Mucosa of rectum (tissue), 2 donors: ENCODE measurements at regions not wholly inside any gene's neighbourhood (a gene's known extent, or its start where the extent isn't known, plus 50 kb on each side); places are given as distances from the start of the nearest gene placed in this dataset.

ENCODE experiments used
- H3K27ac ChIP-seq, 2 donors: one replicate each; pipeline ENCODE4 v1.7.0; 2013; ENCODE audit warnings: inconsistent platforms in 2 of 2, low read depth in 2 of 2, low read length in 2 of 2
- H3K27me3 ChIP-seq, 2 donors: one replicate each; pipeline ENCODE4 v1.7.0; 2013; ENCODE audit warnings: low read length in 2 of 2; ENCODE audit not compliant: control insufficient read depth in 2 of 2, insufficient read depth in 2 of 2
- H3K36me3 ChIP-seq, 2 donors: one replicate each; pipeline ENCODE4 v1.7.0; 2013; ENCODE audit warnings: low read length in 2 of 2; ENCODE audit not compliant: control insufficient read depth in 2 of 2, insufficient read depth in 2 of 2
- H3K4me1 ChIP-seq, 2 donors: one replicate each; pipeline ENCODE4 v1.7.0; 2013; ENCODE audit warnings: low read length in 2 of 2, mild to moderate bottlenecking in 1 of 2; ENCODE audit not compliant: control insufficient read depth in 2 of 2, insufficient read depth in 2 of 2
- H3K4me3 ChIP-seq, 2 donors: one replicate each; pipeline ENCODE4 v1.7.0; 2013; ENCODE audit warnings: low read length in 2 of 2
- H3K9ac ChIP-seq, 2 donors: one replicate each; pipeline ENCODE4 v1.7.0; 2013; ENCODE audit warnings: low read length in 2 of 2, low read depth in 1 of 2, mild to moderate bottlenecking in 1 of 2
- H3K9me3 ChIP-seq, 2 donors: one replicate each; pipeline ENCODE4 v1.7.0; 2013; ENCODE audit warnings: low read length in 2 of 2; ENCODE audit not compliant: control insufficient read depth in 2 of 2
- donor health status: healthy.
- donor health status: Normal muscosa, but diverticular disease.

DNA sequence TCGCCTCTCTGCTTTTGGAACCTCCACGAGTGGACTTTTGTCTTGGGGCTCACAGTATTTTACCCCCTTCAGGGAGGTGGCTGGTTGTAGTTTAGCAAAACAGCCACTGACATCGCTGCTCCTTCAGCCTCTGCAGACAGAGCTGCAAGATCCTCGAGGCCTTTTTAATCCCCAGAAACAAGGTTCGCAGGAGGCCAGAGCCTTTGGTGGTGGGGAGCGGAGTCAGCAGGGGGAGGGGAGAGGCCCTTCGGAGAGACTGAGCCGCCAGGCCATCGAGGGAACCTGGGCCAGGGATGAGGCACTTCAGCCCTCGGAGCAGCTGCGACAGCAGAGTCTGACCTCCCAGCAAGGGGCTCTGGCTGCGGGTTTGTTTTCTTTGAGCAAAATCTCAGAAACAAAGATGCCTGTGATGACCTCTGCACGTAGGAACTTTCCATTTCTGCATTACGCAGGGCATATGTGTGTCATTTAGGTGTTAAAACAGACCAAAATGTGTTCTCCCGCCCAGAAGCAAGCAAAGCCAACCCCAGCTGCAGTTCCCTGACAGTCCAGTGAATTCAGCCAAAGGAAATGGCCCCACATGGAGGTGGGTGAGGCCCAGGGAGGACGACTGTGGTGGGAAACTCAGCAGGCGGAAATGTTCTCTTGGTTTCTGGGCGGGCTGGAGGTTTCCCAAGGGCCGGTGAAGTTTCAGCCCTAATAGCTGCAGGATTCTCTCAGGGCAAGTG, 171.2 kb upstream of the SULF2 start:
- Histone ChIP-seq H3K9ac (no peak overlapping the region), H3K9me3 (no peaks in the 10 kb centered on the region), H3K4me1 (no peaks in the 10 kb centered on the region), H3K27ac (no peak overlapping the region), H3K36me3 (no peaks in the 10 kb centered on the region), H3K4me3 (no peak overlapping the region), H3K27me3 (peaks cover 0 to 3% of the 10 kb centered on the region in 2 donors)

DNA sequence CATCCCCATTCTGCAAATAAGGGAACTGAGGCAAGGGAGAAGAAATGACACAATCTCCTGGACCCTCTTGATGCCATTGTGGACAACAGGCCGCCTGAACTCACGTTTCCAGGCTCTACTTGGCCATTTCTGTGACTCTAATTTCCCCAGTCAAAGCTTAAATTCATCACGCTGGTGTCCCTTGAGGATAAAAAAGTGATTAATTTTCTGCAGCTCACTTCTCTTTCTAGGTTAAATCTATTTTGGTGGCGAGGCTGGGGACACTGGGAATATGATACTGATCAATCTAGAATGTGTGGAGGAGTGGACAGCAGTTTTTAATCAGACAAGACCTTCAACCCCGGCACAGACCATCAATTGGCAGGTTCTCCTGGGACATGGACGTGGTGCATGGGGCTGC, 168.2 kb upstream of the SULF2 start:
- H3K4me3 ChIP-seq: no peak overlapping the region
- no peak overlapping the region for H3K27ac ChIP-seq
- H3K36me3 ChIP-seq: no peaks in the 10 kb centered on the region
- H3K9ac ChIP-seq: no peak overlapping the region
- H3K4me1 ChIP-seq: no peaks in the 10 kb centered on the region
- H3K27me3 ChIP-seq: peaks cover 0 to 3% of the 10 kb centered on the region in 2 donors
- no peaks in the 10 kb centered on the region for H3K9me3 ChIP-seq

DNA sequence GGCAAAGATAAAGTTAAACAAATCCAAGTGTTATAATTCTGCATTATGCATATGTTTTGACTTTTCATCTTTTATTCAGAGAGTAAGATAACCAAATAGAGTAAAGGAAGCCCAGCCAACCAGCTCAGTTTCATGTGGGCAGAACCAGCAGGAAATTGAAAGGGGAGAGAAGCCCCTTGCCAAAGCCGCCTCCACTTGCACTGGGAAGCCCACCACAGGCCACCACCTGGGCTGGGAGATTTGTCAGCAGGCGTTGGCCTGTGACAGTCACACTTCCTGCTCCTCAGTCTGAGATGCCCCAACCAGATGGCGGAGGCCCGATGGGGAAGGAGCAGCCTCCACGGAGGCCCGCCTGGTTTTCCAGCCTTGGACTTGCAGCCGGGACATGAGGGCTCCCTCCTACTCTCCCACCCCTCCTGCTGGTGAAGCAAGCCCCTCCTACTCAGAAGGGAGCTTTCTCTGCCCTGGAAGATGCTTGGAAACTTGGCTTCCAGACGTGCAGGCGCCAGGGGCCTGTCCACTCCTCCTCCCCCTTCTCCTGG, 166.8 kb upstream of the SULF2 start:
- H3K4me1 ChIP-seq: no peaks in the 10 kb centered on the region
- H3K36me3 ChIP-seq: no peaks in the 10 kb centered on the region
- H3K9me3 ChIP-seq: no peaks in the 10 kb centered on the region
- no peak overlapping the region for H3K9ac ChIP-seq
- peaks cover 0 to 3% of the 10 kb centered on the region in 2 donors for H3K27me3 ChIP-seq
- H3K27ac ChIP-seq: no peak overlapping the region
- no peak overlapping the region for H3K4me3 ChIP-seq

DNA sequence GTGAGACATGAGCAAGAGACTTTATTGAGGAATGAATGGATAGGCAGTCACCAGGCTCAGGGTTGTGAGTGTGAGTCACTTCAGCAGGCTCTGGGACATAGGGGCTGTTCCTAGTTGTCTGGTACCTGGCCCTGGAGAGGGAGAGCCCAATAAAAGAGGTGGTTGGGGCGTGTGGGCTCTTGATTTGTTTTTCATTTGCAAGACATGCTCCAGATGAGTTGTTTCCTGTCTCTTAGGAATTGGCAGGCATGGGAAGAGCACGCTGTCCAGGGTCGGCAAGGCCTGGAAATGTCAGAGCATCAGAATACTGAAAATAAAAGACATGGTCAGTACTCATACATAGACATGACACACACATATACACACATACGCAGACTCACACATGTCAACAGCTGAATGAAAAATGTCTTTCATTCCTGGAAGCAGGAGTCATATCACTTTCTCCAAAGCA, 166.3 kb upstream of the SULF2 start:
- no peaks in the 10 kb centered on the region for H3K9me3 ChIP-seq
- no peak overlapping the region for H3K4me3 ChIP-seq
- no peaks in the 10 kb centered on the region for H3K4me1 ChIP-seq
- H3K36me3 ChIP-seq: no peaks in the 10 kb centered on the region
- peaks cover 0 to 3% of the 10 kb centered on the region in 2 donors for H3K27me3 ChIP-seq
- no peak overlapping the region for H3K9ac ChIP-seq
- H3K27ac ChIP-seq: no peak overlapping the region

DNA sequence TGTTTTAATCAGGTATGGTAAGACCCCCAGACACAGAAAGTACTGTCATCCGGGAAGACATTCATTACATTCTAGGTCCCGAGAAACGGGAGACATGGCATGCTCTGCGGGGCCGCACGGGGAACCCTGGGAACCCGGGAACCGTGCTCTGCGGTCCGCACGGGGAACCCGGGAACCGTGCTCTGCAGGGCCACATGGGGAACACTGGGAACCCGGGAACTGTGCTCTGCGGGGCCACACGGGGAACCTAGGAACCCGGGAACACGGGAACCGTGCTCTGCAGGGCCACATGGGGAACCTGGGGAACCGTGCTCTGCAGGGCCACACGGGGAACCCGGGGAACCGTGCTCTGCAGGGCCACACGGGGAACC, 165.6 kb upstream of the SULF2 start:
- Histone ChIP-seq H3K36me3 (no peaks in the 10 kb centered on the region), H3K27ac (no peak overlapping the region), H3K27me3 (peaks cover 0 to 3% of the 10 kb centered on the region in 2 donors), H3K4me3 (no peak overlapping the region), H3K9ac (no peak overlapping the region), H3K4me1 (no peaks in the 10 kb centered on the region), H3K9me3 (no peaks in the 10 kb centered on the region)

DNA sequence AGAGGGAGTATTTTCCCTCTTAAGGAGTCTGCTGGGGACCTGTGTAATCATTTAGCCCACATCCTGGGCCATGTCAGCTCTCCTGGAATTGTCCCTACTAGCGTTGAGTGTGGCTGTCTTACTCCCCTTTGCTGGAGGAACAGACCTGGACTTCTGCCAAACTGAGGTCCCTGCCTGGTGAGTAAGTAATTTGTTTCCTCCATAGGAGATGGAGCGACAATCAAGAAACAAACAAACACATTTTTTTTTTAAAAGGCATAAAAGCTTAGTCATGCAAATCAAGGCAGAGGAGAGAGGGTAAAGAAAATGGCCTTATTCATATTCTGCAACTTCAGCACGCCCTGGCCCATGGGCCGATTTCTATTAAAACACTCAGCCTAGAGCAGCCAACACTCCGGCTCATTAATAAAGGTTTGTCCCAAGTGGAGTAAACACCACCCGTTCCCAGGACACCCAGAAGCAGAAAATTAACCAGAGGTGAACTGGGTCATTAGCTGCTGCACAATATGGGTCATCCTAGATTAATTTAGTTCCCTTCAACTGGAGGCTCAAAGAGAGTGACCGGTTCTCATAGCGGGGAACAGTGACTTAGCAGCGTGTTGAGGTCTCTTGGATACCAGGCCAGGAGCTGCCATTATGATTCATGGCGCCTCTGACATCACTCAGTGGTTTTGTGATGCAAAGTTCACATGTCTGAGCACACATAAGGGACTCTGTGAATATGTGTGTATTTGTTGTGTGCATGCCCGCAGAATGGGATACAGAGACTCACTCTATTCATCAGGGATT, 165.0 kb upstream of the SULF2 start:
- H3K27me3 ChIP-seq: peaks cover 0 to 3% of the 10 kb centered on the region in 2 donors
- H3K27ac ChIP-seq: no peak overlapping the region
- no peak overlapping the region for H3K4me3 ChIP-seq
- H3K9me3 ChIP-seq: no peaks in the 10 kb centered on the region
- no peaks in the 10 kb centered on the region for H3K36me3 ChIP-seq
- no peaks in the 10 kb centered on the region for H3K4me1 ChIP-seq
- H3K9ac ChIP-seq: no peak overlapping the region

DNA sequence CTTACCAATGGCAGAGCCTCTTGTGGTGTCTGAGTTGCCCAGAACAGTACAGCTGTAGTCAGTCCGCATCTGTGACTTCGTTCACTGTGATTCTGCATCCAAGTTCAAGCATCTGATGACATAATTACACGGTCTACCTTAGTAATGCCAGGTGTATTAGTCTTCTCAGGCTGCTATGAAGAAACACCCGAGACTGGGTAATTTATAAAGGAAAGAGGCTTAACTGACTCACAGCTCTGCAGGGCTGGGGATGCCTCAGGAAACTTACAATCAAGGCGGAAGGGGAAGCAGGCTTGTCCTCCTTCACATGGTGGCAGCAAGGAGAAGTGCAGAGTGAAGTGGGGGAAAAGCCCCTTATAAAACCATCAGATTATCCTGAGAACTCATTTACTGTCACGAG, 163.9 kb upstream of the SULF2 start:
- H3K27me3 ChIP-seq: no peaks in the 10 kb centered on the region
- no peaks in the 10 kb centered on the region for H3K36me3 ChIP-seq
- no peaks in the 10 kb centered on the region for H3K9me3 ChIP-seq
- H3K4me3 ChIP-seq: no peak overlapping the region
- no peak overlapping the region for H3K9ac ChIP-seq
- no peaks in the 10 kb centered on the region for H3K4me1 ChIP-seq
- H3K27ac ChIP-seq: no peak overlapping the region

DNA sequence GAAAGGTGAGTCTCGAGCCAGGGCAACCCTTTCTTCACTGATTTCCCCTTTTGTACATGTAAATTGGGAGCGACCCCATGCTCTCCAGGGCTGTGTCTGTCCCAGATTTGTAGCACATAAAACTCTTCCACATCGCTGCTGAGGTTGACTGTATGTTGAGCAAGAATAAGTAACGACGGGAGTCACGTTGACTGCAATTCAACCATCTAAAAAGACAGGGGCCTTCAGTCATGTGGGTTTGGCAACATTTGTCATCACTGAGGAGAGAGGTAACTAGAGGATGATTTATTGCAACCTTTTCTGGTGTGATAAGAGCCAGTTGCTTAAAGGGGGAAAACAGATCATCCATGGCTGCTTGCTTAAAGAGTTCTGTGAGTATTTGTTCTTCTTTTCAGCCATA, 159.4 kb upstream of the SULF2 start:
- Histone ChIP-seq H3K4me3 (no peak overlapping the region), H3K36me3 (no peaks in the 10 kb centered on the region), H3K27ac (no peak overlapping the region), H3K4me1 (no peaks in the 10 kb centered on the region), H3K9ac (no peak overlapping the region), H3K27me3 (no peaks in the 10 kb centered on the region), H3K9me3 (no peaks in the 10 kb centered on the region)

DNA sequence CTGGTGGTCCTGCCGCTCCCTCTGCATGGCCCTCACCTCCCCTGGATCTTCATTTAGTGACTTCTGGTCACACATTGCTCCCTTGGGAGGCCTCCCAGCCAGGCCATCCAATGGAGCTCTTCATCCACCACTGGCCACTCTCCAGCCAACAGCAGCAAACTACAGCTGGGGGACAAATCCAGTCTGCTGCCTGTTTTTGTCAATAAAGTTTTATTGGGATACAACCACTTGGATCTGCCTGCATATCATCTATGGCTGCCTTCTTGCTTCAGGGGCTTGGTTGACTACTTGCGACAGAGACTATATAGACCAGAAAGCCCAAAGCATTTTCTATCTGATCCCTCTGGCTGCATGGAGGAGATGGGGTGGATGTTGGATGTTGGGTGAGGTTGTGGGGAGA, 156.6 kb upstream of the SULF2 start:
- Histone ChIP-seq H3K9me3 (no peaks in the 10 kb centered on the region), H3K36me3 (no peaks in the 10 kb centered on the region), H3K27me3 (no peaks in the 10 kb centered on the region), H3K4me3 (no peak overlapping the region), H3K9ac (no peak overlapping the region), H3K4me1 (no peaks in the 10 kb centered on the region), H3K27ac (no peak overlapping the region)

DNA sequence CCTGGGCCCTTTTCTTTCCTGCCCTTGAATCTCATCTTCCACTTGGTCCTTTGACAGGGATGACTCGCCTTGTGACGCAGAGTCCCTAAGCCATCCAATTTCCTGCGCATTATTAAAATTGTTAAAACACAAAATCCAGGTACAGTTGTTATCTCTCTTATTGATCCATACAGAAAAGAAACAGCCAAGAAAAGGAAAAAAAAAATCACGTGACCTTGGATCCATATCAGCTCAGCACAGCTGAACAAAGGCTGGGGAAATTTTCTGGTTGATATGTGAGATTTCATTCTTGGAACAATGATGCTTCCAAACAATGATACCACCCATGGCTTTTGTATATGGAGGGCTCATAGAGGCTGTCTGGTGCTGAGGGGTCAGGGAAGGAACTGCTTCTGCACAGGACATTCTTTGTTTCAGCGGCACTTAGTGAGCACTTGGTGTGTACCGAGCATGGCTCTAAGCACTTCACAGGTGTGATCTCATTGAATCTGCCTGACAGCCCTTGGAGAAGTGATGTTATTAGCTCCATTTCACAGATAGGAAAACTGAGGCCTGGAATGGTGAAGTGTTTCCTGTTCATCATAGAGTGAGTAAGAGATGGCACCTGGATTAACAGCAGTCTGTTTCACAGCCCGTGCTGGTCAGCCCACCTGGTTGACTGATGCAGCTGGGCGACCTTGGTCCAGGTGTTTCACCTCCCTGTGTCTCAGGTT, 155.0 kb upstream of the SULF2 start:
- Histone ChIP-seq H3K27ac (no peak overlapping the region), H3K4me1 (no peaks in the 10 kb centered on the region), H3K36me3 (no peaks in the 10 kb centered on the region), H3K27me3 (peaks cover 0 to 2% of the 10 kb centered on the region in 2 donors), H3K4me3 (no peak overlapping the region), H3K9me3 (no peaks in the 10 kb centered on the region), H3K9ac (no peak overlapping the region)
